ENCODE measurements at regions not wholly inside any gene's neighbourhood (a gene's known extent, or its start where the extent isn't known, plus 50 kb on each side); places are given as distances from the start of the nearest gene placed in this dataset.

GRCh38 chr15:20657084-20657483, 115.5 kb upstream of the GOLGA6L6 start:
- TF ChIP-seq CTCF (conservative IDR thresholded peaks at IDR 0.05; ENCODE audit: low read depth, low read length), result no peak
- no peak for TF ChIP-seq RFX5 (IDR thresholded peaks at IDR 0.05; ENCODE audit: low read depth, low read length)
- TF ChIP-seq POLR2A (IDR thresholded peaks at IDR 0.05; ENCODE audit: low read depth, low read length), result no peak
- no peak for TF ChIP-seq BHLHE40 (IDR thresholded peaks at IDR 0.05; ENCODE audit: low read depth, low read length)
- TF ChIP-seq SMC3 (IDR thresholded peaks at IDR 0.05; ENCODE audit: low read depth, low read length), result no peak
- no peak for TF ChIP-seq USF2 (IDR thresholded peaks at IDR 0.05; ENCODE audit: low read depth, low read length)
- no peak for TF ChIP-seq FOS (IDR thresholded peaks at IDR 0.05; ENCODE audit: low read depth, low read length)
- no peak for TF ChIP-seq CEBPB (IDR thresholded peaks at IDR 0.05; ENCODE audit: low read depth, low read length)
- no peak for TF ChIP-seq RAD21 (IDR thresholded peaks at IDR 0.05; ENCODE audit: low read length)
- no peak for TF ChIP-seq MAZ (IDR thresholded peaks at IDR 0.05; ENCODE audit: borderline replicate concordance, low read depth, low read length)
- no peak for TF ChIP-seq CHD1 (IDR thresholded peaks at IDR 0.05; ENCODE audit: low read depth, low read length)
- no peak for TF ChIP-seq ELK1 (IDR thresholded peaks at IDR 0.05; ENCODE audit: borderline replicate concordance, low read depth, low read length)
